DND-41 (cell line): ENCODE measurements at regions not wholly inside any gene's neighbourhood (a gene's known extent, or its start where the extent isn't known, plus 50 kb on each side); places are given as distances from the start of the nearest gene placed in this dataset.

Experiments used
- ATAC-seq: fragments of 200-7000 bp; cut with Tn5 transposase; 3 replicates; pipeline ENCODE4 v1.9.1; 2021; ENCODE audit warnings: low read depth; ENCODE audit not compliant: insufficient read depth
- DNase-seq: peaks from one replicate; pipeline ENCODE4 v3.0.0-alpha.2; 2020
- H2AFZ ChIP-seq: 2 replicates; pipeline ENCODE4 v1.6.0; 2012; ENCODE audit warnings: low read depth, low read length
- H3K27ac ChIP-seq: 2 replicates; pipeline ENCODE4 v1.5.1; 2012; ENCODE audit warnings: low read length, inconsistent platforms
- H3K27me3 ChIP-seq: fragments of 200-600 bp; sonication (generic); 2 replicates; pipeline ENCODE4 v1.6.0; 2012; ENCODE audit warnings: low read length, mild to moderate bottlenecking, inconsistent platforms; ENCODE audit not compliant: insufficient read depth, poor library complexity
- H3K36me3 ChIP-seq: 2 replicates; pipeline ENCODE4 v1.5.1; 2012; ENCODE audit warnings: low read length, inconsistent platforms; ENCODE audit not compliant: insufficient read depth
- H3K4me1 ChIP-seq: 2 replicates; pipeline ENCODE4 v1.5.1; 2012; ENCODE audit warnings: mild to moderate bottlenecking, low read length; ENCODE audit not compliant: insufficient read depth
- H3K4me2 ChIP-seq: 2 replicates; pipeline ENCODE4 v1.6.0; 2012; ENCODE audit warnings: mild to moderate bottlenecking, moderate library complexity, low read length, inconsistent platforms; ENCODE audit not compliant: insufficient read depth
- H3K4me3 ChIP-seq, 2 experiments: fragments of 200-600 bp in 1 of 2; shearing (Covaris generic) in 1 of 2; 2 replicates each; pipeline ENCODE4 v1.5.1; 2012 to 2016; ENCODE audit warnings: inconsistent platforms in 2 of 2, low read length in 2 of 2, mild to moderate bottlenecking in 2 of 2, low read depth in 1 of 2, moderate library complexity in 1 of 2
- H3K79me2 ChIP-seq: 2 replicates; pipeline ENCODE4 v1.6.0; 2012; ENCODE audit warnings: low read length, inconsistent platforms; ENCODE audit not compliant: insufficient read depth
- H3K9ac ChIP-seq: 2 replicates; pipeline ENCODE4 v1.6.0; 2012; ENCODE audit warnings: low read depth, mild to moderate bottlenecking, inconsistent platforms, low read length, moderate library complexity
- H3K9me3 ChIP-seq: 2 replicates; pipeline ENCODE4 v1.5.1; 2012; ENCODE audit warnings: low read length, moderate library complexity, mild to moderate bottlenecking, inconsistent platforms; ENCODE audit not compliant: insufficient read depth, severe bottlenecking
- H4K20me1 ChIP-seq: 2 replicates; pipeline ENCODE4 v1.6.0; 2012; ENCODE audit warnings: low read length; ENCODE audit not compliant: insufficient read depth
- CTCF ChIP-seq: IDR thresholded peaks from 2 replicates; pipeline ENCODE4 v1.5.1; 2012; ENCODE audit warnings: borderline replicate concordance, low read length, moderate library complexity, mild to moderate bottlenecking; ENCODE audit not compliant: poor library complexity, severe bottlenecking; ENCODE audit errors: extremely low read depth
- EZH2 ChIP-seq: IDR thresholded peaks from 3 replicates; pipeline ENCODE4 v1.6.1; 2012; ENCODE audit warnings: borderline replicate concordance, low read depth, mild to moderate bottlenecking, moderate library complexity, low read length, inconsistent platforms; ENCODE audit not compliant: severe bottlenecking

GRCh38 chr1:184854036-184854435 lies 99.4 kb upstream of the EDEM3 start:
- Histone ChIP-seq H3K9ac (no peak overlapping the region), H3K9me3 (no peaks in the 10 kb centered on the region), H3K79me2 (no peaks in the 10 kb centered on the region), H3K4me3 (no peak overlapping the region), H3K27me3 (peaks cover 5% of the 10 kb centered on the region), H3K4me2 (no peak overlapping the region), H2AFZ (no peak overlapping the region), H4K20me1 (no peaks in the 10 kb centered on the region), H3K36me3 (no peaks in the 10 kb centered on the region), H3K27ac (no peak overlapping the region), H3K4me1 (no peaks in the 10 kb centered on the region)
- no peak for ATAC-seq
- no peak for DNase-seq
- no peak for TF ChIP-seq CTCF
- no peak for TF ChIP-seq EZH2

GRCh38 chr1:184851822-184852746 lies 97.4 kb upstream of the EDEM3 start:
- Histone ChIP-seq H3K9me3 (no peaks in the 10 kb centered on the region), H3K4me2 (no peak overlapping the region), H3K4me3 (no peak overlapping the region), H3K36me3 (no peaks in the 10 kb centered on the region), H3K27ac (no peak overlapping the region), H3K79me2 (no peaks in the 10 kb centered on the region), H3K4me1 (no peaks in the 10 kb centered on the region), H3K9ac (no peak overlapping the region), H4K20me1 (no peaks in the 10 kb centered on the region), H2AFZ (no peak overlapping the region), H3K27me3 (peaks cover 5% of the 10 kb centered on the region)
- DNase-seq (no peak), ATAC-seq (no peak)
- TF ChIP-seq EZH2 (no peak), CTCF (no peak)

- Histone ChIP-seq H3K79me2 (no peaks in the 10 kb centered on the region), H3K27me3 (no peaks in the 10 kb centered on the region), H2AFZ (no peak overlapping the region), H4K20me1 (no peaks in the 10 kb centered on the region), H3K9ac (no peak overlapping the region), H3K36me3 (no peaks in the 10 kb centered on the region), H3K9me3 (no peaks in the 10 kb centered on the region), H3K4me2 (no peak overlapping the region), H3K27ac (no peak overlapping the region), H3K4me1 (no peaks in the 10 kb centered on the region), H3K4me3 (no peak overlapping the region)
- ATAC-seq (peak; percentile 78), DNase-seq (peak; percentile 21)
- TF ChIP-seq EZH2 (no peak), CTCF (no peak)
Measured at GRCh38 chr1:184843732-184844495, 89.3 kb upstream of the EDEM3 start.
